ENCODE measurements at regions not wholly inside any gene's neighbourhood (a gene's known extent, or its start where the extent isn't known, plus 50 kb on each side); places are given as distances from the start of the nearest gene placed in this dataset.
A peak's percentile ranks its signal among the peaks of the same experiment; 100 is the strongest.

DNA sequence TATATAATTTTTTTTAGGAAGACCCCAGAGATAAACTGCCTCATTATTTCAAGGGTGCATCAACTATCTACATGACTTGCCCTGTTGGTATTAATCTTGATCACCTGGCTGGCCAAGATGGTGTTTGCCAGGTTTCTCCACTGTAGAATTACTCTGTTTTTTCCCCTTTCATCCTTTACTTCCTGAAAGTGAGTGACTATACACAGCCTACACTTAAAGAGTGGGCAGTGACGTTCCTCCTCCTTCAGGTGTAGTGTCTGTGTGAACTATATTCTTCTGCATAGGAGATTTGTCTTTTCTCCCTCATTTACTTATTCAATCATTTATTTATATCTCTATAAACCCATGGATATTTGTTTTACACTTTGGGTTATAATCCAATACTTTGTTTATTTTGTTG is 246.7 kb downstream of the IRF8 start:
- Mint-ChIP-seq H3K9me3 (peaks cover 4% of the 10 kb centered on the region), H3K27me3 (ENCODE audit: low read depth) (peaks cover 35% of the 10 kb centered on the region), H3K4me3 (no peak overlapping the region), H3K36me3 (no peaks in the 10 kb centered on the region), H3K4me1 (peaks cover 3% of the 10 kb centered on the region), H3K27ac (no peak overlapping the region)
- DNase-seq (ENCODE audit: low spot score in 2 of 2, unreplicated experiment in 2 of 2) = no peak
- TF ChIP-seq, protein P1, sequence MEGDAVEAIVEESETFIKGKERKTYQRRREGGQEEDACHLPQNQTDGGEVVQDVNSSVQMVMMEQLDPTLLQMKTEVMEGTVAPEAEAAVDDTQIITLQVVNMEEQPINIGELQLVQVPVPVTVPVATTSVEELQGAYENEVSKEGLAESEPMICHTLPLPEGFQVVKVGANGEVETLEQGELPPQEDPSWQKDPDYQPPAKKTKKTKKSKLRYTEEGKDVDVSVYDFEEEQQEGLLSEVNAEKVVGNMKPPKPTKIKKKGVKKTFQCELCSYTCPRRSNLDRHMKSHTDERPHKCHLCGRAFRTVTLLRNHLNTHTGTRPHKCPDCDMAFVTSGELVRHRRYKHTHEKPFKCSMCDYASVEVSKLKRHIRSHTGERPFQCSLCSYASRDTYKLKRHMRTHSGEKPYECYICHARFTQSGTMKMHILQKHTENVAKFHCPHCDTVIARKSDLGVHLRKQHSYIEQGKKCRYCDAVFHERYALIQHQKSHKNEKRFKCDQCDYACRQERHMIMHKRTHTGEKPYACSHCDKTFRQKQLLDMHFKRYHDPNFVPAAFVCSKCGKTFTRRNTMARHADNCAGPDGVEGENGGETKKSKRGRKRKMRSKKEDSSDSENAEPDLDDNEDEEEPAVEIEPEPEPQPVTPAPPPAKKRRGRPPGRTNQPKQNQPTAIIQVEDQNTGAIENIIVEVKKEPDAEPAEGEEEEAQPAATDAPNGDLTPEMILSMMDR (IDR thresholded peaks at IDR 0.05; ENCODE audit: unreplicated experiment) = no peak

DNA sequence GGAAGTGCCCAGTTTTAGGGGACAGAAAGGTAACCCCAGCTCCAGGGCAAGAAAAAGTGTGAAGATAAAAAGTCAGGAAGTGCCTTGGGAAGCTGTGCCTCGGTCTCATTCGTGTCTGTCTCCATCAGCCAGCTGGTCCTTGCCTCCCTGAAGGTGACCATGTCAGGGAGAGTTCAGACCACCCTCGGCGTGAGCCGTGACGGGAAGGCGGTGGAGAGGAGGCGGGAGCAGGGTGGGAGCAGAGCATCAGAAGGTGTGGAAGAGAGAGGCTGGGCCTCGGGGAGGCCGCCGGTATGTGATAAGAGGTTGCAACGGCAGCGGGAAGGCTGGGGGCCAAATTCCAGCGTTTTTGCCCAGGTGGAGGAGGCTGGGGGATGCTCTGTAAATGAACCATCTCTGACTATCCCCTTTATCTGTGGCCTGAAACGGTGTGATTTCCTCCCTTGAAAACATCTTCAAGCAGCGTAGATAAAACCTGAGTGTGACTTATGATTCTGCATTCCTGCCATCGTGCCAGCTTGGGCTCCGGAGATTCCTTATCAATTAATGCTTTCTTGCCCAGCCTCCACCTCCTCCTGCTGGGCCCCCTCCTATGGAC is 251.8 kb downstream of the IRF8 start:
- DNase-seq (ENCODE audit: low spot score in 2 of 2, unreplicated experiment in 2 of 2) = no peak
- peaks cover 55% of the 10 kb centered on the region for H3K27me3 Mint-ChIP-seq (ENCODE audit: low read depth)
- H3K9me3 Mint-ChIP-seq = peaks cover 4% of the 10 kb centered on the region
- no peaks in the 10 kb centered on the region for H3K36me3 Mint-ChIP-seq
- no peak overlapping the region for H3K4me3 Mint-ChIP-seq
- peaks cover 14% of the 10 kb centered on the region for H3K4me1 Mint-ChIP-seq
- H3K27ac Mint-ChIP-seq = peak overlapping the region; percentile 61
- TF ChIP-seq, protein P1 (IDR thresholded peaks at IDR 0.05; ENCODE audit: unreplicated experiment) = no peak

DNA sequence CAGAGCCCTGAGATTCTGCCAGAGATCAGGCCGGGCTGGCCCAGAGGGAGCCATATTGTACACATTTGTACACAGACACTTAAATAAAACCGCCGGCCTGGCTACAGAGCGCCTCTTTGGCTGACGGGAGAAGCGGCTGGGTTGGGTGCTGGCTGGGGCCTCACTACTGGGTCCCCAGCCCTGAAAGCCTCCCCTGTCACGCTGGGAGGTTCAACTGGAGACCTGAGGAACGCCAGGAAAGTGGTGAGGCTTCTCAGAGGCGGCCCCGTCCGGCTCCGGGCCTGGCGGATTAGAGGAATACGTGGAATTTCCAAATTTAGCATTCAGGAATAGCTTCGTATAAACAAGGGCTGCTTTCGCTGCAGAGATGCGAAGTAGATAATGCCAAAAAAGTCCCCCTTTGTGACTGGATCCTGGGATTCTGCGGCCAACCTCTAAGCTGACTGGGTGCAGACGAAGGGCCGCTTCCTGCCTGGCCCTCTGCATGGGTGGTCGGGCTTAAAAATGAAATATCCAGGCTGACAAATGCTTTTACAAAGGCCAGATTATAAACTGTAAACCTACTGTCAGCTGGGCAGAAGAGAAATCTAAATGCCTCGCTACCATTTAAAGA is 252.4 kb downstream of the IRF8 start:
- DNase-seq (ENCODE audit: low spot score in 2 of 2, unreplicated experiment in 2 of 2) = no peak
- Mint-ChIP-seq H3K27ac (peak overlapping the region; percentile 61), H3K4me1 (peaks cover 14% of the 10 kb centered on the region), H3K9me3 (peaks cover 4% of the 10 kb centered on the region), H3K36me3 (no peaks in the 10 kb centered on the region), H3K27me3 (ENCODE audit: low read depth) (peaks cover 59% of the 10 kb centered on the region), H3K4me3 (no peak overlapping the region)
- TF ChIP-seq, protein P1 (IDR thresholded peaks at IDR 0.05; ENCODE audit: unreplicated experiment) = no peak

DNA sequence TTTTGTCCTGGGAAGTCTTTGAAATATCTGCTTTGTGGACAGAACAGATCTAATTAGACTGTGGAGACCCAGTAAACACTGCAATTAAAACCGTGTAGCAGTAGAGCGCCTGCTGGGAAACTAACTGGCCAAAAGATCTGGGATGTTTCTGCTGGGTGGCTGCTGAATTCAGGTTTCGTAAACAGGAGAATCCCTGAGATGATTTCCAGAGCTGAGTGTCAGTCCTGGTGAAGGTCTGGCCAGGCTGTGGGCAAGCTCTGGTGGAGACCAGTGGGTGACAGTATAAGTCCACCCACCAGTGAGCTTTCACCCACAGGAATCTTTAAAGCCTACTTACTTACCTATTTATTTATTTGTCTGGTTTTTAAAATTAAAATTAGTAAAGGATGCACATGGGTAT is 257.2 kb downstream of the IRF8 start:
- H3K9me3 Mint-ChIP-seq = no peaks in the 10 kb centered on the region
- H3K36me3 Mint-ChIP-seq = no peaks in the 10 kb centered on the region

GRCh38 chr16:86157616-86158247 is 258.8 kb downstream of the IRF8 start:
- no peak overlapping the region for H3K27ac Mint-ChIP-seq
- H3K4me1 Mint-ChIP-seq = no peaks in the 10 kb centered on the region

More for the DNA sequence above, 257.2 kb downstream of the IRF8 start:
- H3K27ac Mint-ChIP-seq = no peak overlapping the region
- TF ChIP-seq, protein P1 (IDR thresholded peaks at IDR 0.05; ENCODE audit: unreplicated experiment) = no peak
- H3K27me3 Mint-ChIP-seq (ENCODE audit: low read depth) = peaks cover 51% of the 10 kb centered on the region
- H3K4me1 Mint-ChIP-seq = peaks cover 7% of the 10 kb centered on the region
- DNase-seq (ENCODE audit: low spot score in 2 of 2, unreplicated experiment in 2 of 2) = no peak
- no peak overlapping the region for H3K4me3 Mint-ChIP-seq

More at GRCh38 chr16:86157616-86158247, 258.8 kb downstream of the IRF8 start:
- no peaks in the 10 kb centered on the region for H3K9me3 Mint-ChIP-seq
- TF ChIP-seq, protein P1 (IDR thresholded peaks at IDR 0.05; ENCODE audit: unreplicated experiment) = no peak
- peaks cover 51% of the 10 kb centered on the region for H3K27me3 Mint-ChIP-seq (ENCODE audit: low read depth)
- DNase-seq (ENCODE audit: low spot score in 2 of 2, unreplicated experiment in 2 of 2) = no peak
- no peaks in the 10 kb centered on the region for H3K36me3 Mint-ChIP-seq
- H3K4me3 Mint-ChIP-seq = no peak overlapping the region

Measured in mesothelial cell of epicardium (in vitro differentiated cells).